ENCODE measurements at regions not wholly inside any gene's neighbourhood (a gene's known extent, or its start where the extent isn't known, plus 50 kb on each side); places are given as distances from the start of the nearest gene placed in this dataset.

DNA sequence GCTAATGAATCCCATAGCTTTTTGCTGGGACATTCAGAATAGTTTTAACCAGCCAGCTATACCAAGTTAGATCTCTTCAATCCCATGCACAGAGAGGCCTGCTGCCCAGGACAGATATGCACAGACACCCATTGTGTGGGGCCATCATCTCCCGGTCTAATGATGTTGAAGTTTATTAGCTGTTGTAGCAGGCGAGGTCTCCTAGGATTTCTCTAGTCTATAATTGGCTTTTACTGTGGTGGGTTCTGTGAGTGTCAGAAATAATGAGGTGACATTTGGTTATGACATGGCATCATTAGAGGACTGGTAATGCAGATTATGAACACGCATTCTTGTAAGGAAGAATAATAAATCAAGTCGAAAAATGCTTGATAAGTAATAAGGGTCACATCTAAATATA is 81.4 kb upstream of the PLPP4 start (continued):
- TF ChIP-seq CBX2 (IDR thresholded peaks at IDR 0.05; ENCODE audit: borderline replicate concordance, low read depth) (no peak), HEYL (CRISPR knock-in tag; IDR thresholded peaks at IDR 0.05) (no peak), HDAC2 (IDR thresholded peaks at IDR 0.05) (no peak), HOXB13 (CRISPR knock-in tag; IDR thresholded peaks at IDR 0.05; ENCODE audit: low read depth) (no peak), RCOR1 (IDR thresholded peaks at IDR 0.05; ENCODE audit: low read depth, low read length) (no peak), PBX3 (IDR thresholded peaks at IDR 0.05) (no peak), E2F6 (IDR thresholded peaks at IDR 0.05; ENCODE audit: borderline replicate concordance, low read depth) (no peak), HMGXB4 (CRISPR knock-in tag; IDR thresholded peaks at IDR 0.05; ENCODE audit: borderline replicate concordance) (no peak)

- POLR2A ChIA-PET = no interaction called here
- H3K27ac ChIP-seq = no peak overlapping the region
- no peak overlapping the region for H3K4me3 ChIP-seq
- no peak for FAIRE-seq
- ATAC-seq = no peak
- 49% methylated on average over 7 of the region's 7 CpGs for WGBS (ENCODE audit: missing lambda C conversion rate)
- no peaks in the 10 kb centered on the region for H3K4me1 ChIP-seq
- no peak overlapping the region for H3K4me2 ChIP-seq
- TF ChIP-seq ELK1 (IDR thresholded peaks at IDR 0.05; ENCODE audit: low read depth, low read length) = no peak
- no peak for TF ChIP-seq NFE2L2 (conservative IDR thresholded peaks at IDR 0.05; ENCODE audit: low read length)
- no peak for TF ChIP-seq RAD21 (conservative IDR thresholded peaks at IDR 0.05 in 1 of 2, IDR thresholded peaks at IDR 0.05 in 1 of 2)
- TF ChIP-seq MAX (IDR thresholded peaks at IDR 0.05) = no peak
- no peak for TF ChIP-seq ESRRA (IDR thresholded peaks at IDR 0.05; ENCODE audit: borderline replicate concordance, low read length)
- no peak for TF ChIP-seq KDM5A (IDR thresholded peaks at IDR 0.05)
- no peak for TF ChIP-seq E2F6 (IDR thresholded peaks at IDR 0.05; ENCODE audit: borderline replicate concordance, low read depth)
- no peaks in the 10 kb centered on the region for H3K9me3 ChIP-seq
- DNase-seq (ENCODE audit: low read depth in 1 of 2, low spot score in 1 of 2) = no peak
- CTCF ChIA-PET = no interaction called here
These were observed 75.1 kb upstream of the PLPP4 start for GRCh38 chr10:120381931-120382330.

- ATAC-seq (no peak), DNase-seq (ENCODE audit: low read depth in 1 of 2, low spot score in 1 of 2) (no peak), FAIRE-seq (no peak)
- no peak overlapping the region for H3K4me2 ChIP-seq
- H3K4me3 ChIP-seq = no peak overlapping the region
- 0% methylated on average over 1 of the region's 1 CpG for WGBS (ENCODE audit: missing lambda C conversion rate)
- H3K27ac ChIP-seq = no peak overlapping the region
- POLR2A ChIA-PET = no interaction called here
- no peaks in the 10 kb centered on the region for H3K9me3 ChIP-seq
- CTCF ChIA-PET = no interaction called here
- no peaks in the 10 kb centered on the region for H3K4me1 ChIP-seq
- TF ChIP-seq JUN (IDR thresholded peaks at IDR 0.05) (no peak), JUNB (IDR thresholded peaks at IDR 0.05) (no peak), PBX3 (IDR thresholded peaks at IDR 0.05) (no peak), NR3C1 (IDR thresholded peaks at IDR 0.05) (no peak), KDM1A (IDR thresholded peaks at IDR 0.05; ENCODE audit: low read depth) (no peak), TP53 (CRISPR knock-in tag; IDR thresholded peaks at IDR 0.05) (no peak), CHD4 (IDR thresholded peaks at IDR 0.05; ENCODE audit: borderline replicate concordance) (no peak), E2F6 (IDR thresholded peaks at IDR 0.05; ENCODE audit: borderline replicate concordance, low read depth) (no peak), TFCP2L1 (CRISPR knock-in tag; IDR thresholded peaks at IDR 0.05) (no peak), POLR2AphosphoS2 (conservative IDR thresholded peaks at IDR 0.05; ENCODE audit: low read length) (no peak), HDAC2 (IDR thresholded peaks at IDR 0.05) (no peak), CBX2 (IDR thresholded peaks at IDR 0.05; ENCODE audit: borderline replicate concordance, low read depth) (no peak), SMC3 (IDR thresholded peaks at IDR 0.05) (no peak), USF2 (IDR thresholded peaks at IDR 0.05) (no peak), BCL3 (IDR thresholded peaks at IDR 0.05) (no peak), MAX (IDR thresholded peaks at IDR 0.05) (no peak)
These were observed 74.7 kb upstream of the PLPP4 start for GRCh38 chr10:120382360-120382759.
